GM23248 (cell line): ENCODE measurements at regions not wholly inside any gene's neighbourhood (a gene's known extent, or its start where the extent isn't known, plus 50 kb on each side); places are given as distances from the start of the nearest gene placed in this dataset.

ENCODE experiments used
- EZH2 ChIP-seq: fragments of 200-600 bp; sonication (generic); IDR thresholded peaks from 2 replicates; pipeline ENCODE4 v1.6.1; 2018; ENCODE audit warnings: antibody characterized with exemption, mild to moderate bottlenecking; ENCODE audit not compliant: insufficient read depth, poor library complexity, severe bottlenecking
- EZH2phosphoT487 ChIP-seq: fragments of 200-600 bp; sonication (generic); IDR thresholded peaks from 2 replicates; pipeline ENCODE4 v1.6.1; 2018; ENCODE audit warnings: antibody characterized with exemption, moderate library complexity, mild to moderate bottlenecking, low read depth; ENCODE audit not compliant: insufficient read depth

- TF ChIP-seq EZH2 (no peak), EZH2phosphoT487 (no peak)
Measured at GRCh38 chr17:55962951-55963401, 190.3 kb upstream of the ANKFN1 start.
